ENCODE measurements at regions not wholly inside any gene's neighbourhood (a gene's known extent, or its start where the extent isn't known, plus 50 kb on each side); places are given as distances from the start of the nearest gene placed in this dataset.

DNA sequence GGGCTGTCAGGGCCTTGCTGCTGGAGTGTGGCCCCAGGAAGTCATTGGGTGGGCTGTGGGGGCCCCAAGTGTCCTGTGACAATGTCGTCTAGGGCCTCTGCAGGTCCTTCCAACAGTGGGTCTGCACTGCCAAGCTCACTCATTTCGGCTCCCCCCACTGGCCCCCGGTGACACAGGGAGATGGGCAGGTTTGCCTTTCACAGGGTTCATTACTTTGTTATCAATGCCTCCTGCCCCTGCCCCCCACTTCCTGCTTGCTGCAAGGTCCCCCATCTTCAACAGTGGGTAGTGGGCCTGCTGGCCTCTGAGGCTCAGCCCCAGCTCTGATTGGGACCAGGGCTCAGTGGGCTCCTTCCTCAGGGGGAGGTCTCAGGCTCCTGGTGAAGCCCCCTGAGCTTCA, 149.8 kb downstream of the URI1 start:
- TF ChIP-seq CTCF (IDR thresholded peaks at IDR 0.05; ENCODE audit: low read depth, low read length, poor library complexity, severe bottlenecking) (no peak), EZH2phosphoT487 (IDR thresholded peaks at IDR 0.05; ENCODE audit: borderline replicate concordance, low read length) (no peak)

Data from DOHH2 (cell line).